GM21786 (cell line): ENCODE measurements at regions not wholly inside any gene's neighbourhood (a gene's known extent, or its start where the extent isn't known, plus 50 kb on each side); places are given as distances from the start of the nearest gene placed in this dataset.
A peak's percentile ranks its signal among the peaks of the same experiment; 100 is the strongest.
"Not testable (repeated sequence)": the region's sequence is repeated elsewhere in the genome, so short reads cannot be mapped to it uniquely, and the experiment has no call there.

Source experiments
- ATAC-seq: cut with Tn5 transposase; IDR thresholded peaks from one replicate; pipeline ENCODE4 v1.9.1; 2021; ENCODE audit not compliant: unreplicated experiment

GRCh38 chr1:193457676-193458075, 271.3 kb upstream of the B3GALT2 start:
- no peak for ATAC-seq

DNA sequence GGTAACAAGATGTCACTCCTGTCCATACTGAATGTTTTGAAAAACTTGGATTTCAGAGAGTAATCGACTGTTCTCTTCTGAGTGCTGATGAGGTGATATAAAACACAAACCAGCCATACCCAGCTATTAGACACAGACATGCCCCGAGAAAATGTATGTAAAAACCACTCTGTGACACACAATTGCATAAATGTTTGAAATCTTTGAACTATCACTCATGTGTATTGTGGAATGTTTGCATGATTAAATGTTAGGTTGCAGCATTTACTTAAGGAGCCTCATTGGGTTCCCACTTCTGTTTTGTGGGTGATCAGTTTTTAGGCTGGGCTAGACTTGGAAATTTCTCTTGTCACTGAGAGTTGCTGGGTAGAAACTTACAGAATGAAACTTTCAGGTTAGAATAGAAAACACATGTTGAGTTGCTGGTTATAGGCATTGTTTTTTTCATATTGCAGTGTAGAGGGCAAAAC, 270.4 kb upstream of the B3GALT2 start:
- ATAC-seq: peak; percentile 57

- no peak for ATAC-seq
These were observed 265.2 kb upstream of the B3GALT2 start for GRCh38 chr1:193451606-193452005.

DNA sequence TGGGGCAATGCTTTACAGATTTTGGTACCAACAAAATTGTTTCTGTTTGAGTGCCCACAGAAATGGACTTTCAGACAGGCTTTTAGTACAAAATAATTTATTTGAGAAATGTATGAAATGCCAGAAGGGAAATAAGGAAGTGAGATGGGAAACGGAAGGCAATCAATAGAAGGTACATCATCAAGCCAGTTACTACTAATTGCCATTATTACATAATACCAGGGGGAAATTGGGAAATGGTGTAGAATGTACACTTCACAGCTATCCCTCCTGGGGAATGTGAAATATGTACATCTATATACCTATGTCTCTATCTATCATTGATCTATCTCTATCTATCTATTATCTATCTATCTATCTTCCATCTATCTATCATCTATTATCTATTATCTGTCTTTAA, 264.6 kb upstream of the B3GALT2 start:
- ATAC-seq: no peak

DNA sequence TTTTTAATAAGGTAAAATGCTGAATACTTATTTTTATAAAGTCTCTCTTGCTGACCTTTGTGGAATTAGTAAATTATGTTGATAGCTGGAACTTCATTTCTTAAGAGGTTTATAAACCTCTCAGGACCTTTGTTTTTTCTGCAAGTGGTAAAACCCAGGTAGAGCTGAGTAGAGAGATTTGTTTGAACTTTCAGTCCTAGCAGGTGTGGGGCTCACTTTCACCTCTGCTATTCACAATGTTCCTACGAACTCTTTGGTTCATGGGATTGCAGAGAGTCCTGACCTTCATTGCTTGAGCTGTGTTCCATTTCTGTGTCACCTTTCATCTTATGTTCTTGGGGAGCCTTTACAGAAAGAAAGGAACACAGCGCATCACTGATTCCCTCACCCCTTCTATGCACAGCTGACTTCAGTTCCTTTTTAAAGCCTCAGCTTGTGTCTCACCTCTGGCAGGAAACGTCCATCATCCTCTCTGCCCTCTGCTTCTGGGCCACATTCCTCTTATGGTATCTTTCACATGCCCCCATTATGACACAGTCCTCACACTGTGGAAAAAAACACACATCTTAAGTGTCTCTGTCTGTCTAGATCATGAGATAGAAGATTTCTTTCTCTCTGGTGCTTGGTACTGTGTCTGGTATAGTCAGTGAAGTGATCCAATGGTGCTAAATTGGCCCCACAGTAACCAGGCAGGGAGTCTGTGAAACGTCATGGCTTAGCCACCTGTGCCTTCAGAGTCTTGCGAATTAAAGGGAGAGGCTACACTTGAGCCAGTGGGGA, 262.5 kb upstream of the B3GALT2 start:
- peak; percentile 88 for ATAC-seq

GRCh38 chr1:193443886-193444285, 257.5 kb upstream of the B3GALT2 start:
- no peak for ATAC-seq

DNA sequence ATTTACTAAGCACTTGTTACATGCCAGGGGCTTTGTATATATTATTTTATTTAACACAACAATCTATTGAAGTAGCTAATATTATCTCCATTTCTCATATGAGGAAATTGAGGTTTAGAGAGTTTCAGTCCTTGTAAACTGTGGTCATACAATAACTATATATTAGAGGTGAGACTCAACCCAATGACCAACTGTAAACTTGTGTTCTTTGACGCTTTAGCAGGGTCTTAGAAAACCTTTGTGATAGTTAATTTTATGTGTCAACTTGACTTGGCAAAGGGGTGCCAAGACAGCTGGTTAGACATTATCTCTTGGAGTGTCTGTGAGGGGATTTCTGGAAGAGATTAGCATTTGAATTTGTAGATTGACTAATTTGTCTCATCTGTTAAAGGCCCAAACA, 252.4 kb upstream of the B3GALT2 start:
- ATAC-seq: peak; percentile 48

- ATAC-seq: peak; percentile 11
These were observed 251.9 kb upstream of the B3GALT2 start for GRCh38 chr1:193438312-193438711.

DNA sequence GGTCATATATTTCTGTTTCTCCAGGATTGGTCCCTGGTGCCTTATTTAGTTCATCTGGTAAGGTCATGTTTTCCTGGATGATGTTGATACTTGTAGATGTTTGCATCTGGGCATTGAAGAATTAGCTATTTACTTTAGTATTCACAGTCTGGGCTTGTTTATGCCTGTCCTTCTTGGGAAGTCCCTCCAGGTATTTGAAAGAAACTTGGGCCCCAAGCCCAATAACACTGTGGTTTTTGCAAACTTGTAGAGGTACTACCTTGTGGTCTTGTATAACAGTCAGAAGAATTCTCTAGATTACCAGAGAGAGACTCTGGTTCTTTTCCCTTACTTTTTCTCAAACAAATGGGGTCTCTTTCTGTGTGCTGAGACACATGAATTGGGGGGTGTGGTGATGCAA, 251.4 kb upstream of the B3GALT2 start:
- peak; percentile 84 for ATAC-seq

DNA sequence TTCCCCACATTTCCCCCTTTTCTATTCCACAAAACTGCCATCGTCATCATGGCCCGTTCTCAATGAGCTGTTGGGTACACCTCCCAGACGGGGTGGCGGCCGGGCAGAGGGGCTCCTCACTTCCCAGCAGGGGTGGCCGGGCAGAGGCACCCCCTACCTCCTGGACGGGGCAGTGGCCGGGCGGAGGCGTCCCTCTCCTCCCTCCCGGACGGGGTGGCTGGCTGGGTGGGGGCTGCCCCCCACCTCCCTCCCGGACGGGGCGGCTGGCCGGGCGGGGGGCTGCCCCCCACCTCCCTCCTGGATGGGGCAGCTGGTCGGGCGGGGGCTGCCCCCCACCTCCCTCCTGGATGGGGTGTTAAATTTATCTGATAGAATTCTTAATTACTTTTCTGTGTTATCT, 250.9 kb upstream of the B3GALT2 start:
- not testable (repeated sequence) for ATAC-seq

- no peak for ATAC-seq
These were observed 249.4 kb upstream of the B3GALT2 start for GRCh38 chr1:193435781-193436180.

GRCh38 chr1:193434319-193434718, 247.9 kb upstream of the B3GALT2 start:
- ATAC-seq: no peak

- no peak for ATAC-seq
These were observed 247.2 kb upstream of the B3GALT2 start for GRCh38 chr1:193433599-193433998.

GRCh38 chr1:193432979-193433587, 246.7 kb upstream of the B3GALT2 start:
- no peak for ATAC-seq

DNA sequence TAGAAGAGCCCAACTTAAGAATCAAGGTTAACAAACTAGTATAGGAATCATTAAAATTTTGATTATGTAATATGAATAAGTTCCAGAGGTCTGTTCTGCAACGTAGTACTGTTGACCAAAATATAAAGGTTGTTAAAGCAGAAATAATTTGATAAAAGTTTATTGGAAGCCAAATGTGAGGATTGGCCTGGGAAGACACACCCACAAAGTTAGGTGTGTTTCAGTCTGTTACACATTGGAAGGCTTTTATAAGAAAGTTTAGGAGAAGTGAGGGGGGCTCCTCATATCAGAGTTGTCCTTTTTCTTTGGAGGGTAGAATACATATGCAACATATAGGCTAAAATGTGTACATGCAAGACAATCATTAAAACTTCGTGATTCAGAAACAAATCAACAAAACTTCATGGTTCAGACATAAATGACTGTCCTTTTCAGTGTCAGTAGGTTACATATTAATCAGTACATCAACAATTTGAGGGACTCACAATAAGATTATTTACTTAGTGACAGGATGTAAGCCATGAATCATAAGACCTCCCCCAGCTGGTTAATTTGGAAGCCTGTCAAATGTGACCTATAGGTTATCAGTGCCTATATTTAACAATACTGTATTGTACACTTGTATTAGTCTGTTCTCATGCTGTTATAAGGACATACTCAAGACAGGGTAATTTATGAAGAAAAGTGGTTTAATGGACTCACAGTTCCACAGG, 245.0 kb upstream of the B3GALT2 start:
- no peak for ATAC-seq

GRCh38 chr1:193427524-193427923, 241.1 kb upstream of the B3GALT2 start:
- no peak for ATAC-seq

- ATAC-seq: no peak
These were observed 239.6 kb upstream of the B3GALT2 start for GRCh38 chr1:193426061-193426460.

DNA sequence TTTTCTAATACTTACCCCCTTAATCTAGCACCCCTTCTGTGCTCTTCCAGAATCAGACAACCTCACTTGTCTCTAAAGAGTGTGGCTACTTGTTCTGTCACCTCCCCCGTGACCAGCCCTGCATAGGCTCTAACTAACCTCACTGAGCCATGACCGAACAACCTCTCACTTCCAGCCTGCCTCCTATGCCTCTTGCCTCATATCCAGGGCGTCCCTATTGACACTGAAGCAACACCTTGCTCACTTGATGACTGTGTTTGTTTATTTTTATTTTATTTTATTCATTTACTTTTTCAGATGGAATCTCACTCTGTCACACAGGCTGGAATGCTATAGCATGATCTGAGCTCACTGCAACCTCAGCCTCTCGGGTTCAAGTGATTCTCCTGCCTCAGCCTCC, 235.1 kb upstream of the B3GALT2 start:
- no peak for ATAC-seq

DNA sequence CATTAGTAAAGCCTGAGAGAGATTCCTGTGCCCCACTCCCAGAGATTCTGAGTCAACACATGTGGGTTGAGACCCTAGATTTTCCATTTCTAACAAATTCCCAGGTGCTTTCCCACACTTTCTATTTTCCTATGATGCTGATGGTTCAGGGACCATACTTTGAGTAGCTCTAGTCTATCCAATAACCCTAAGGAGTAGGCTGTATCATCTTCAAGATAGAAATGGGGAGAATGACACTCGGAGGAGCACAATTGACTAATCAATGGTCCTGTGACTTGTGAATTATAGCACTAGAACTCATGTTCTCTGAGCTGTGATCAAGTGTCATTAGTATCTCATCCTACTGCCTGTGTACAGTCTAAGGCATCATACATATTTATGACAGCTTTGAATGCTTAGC, 232.9 kb upstream of the B3GALT2 start:
- no peak for ATAC-seq

DNA sequence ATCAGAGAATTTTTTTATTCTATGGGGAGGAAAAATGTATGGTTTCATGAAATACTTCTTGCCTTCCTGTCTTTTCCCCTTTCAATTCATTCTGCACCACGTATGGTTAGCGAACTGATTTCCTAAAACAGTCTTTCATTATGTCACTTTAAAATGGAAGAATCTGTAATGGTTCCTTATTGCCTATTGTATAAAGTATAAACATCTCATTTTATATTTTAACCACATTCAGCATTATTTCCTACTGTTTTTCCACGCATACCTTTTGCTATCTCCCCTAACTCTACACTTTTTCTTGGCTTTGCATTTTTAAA, 232.3 kb upstream of the B3GALT2 start:
- ATAC-seq: no peak

GRCh38 chr1:193417945-193418744, 231.7 kb upstream of the B3GALT2 start:
- peak; percentile 75 for ATAC-seq
